Adrenal gland (tissue), 9 donors: ENCODE measurements at regions not wholly inside any gene's neighbourhood (a gene's known extent, or its start where the extent isn't known, plus 50 kb on each side); places are given as distances from the start of the nearest gene placed in this dataset.
"Not testable (repeated sequence)": the region's sequence is repeated elsewhere in the genome, so short reads cannot be mapped to it uniquely, and the experiment has no call there.

Experiments used
- DNase-seq, 7 donors: peaks; one replicate each; pipeline ENCODE4 v3.0.0-alpha.2; 2019 to 2020
- H3K27ac ChIP-seq, 5 donors: fragments of 200-600 bp; sonication (generic) in 4 of 5; 1 replicate in 3 of 5; 2 replicates in 2 of 5; pipeline versions ENCODE4 v1.5.1 to v1.8.0; 2016 to 2020; ENCODE audit warnings: mild to moderate bottlenecking in 1 of 5
- H3K27me3 ChIP-seq: fragments of 200-600 bp; 2 replicates; pipeline ENCODE4 v1.8.0; 2021
- H3K36me3 ChIP-seq, 2 donors: fragments of 200-600 bp; replicated peaks in 1 of 2; 1 replicate in 1 of 2; 2 replicates in 1 of 2; pipeline versions ENCODE4 v1.5.1 to v1.8.0; 2018 to 2022
- H3K4me1 ChIP-seq, 2 donors: fragments of 200-600 bp; replicated peaks in 1 of 2; 1 replicate in 1 of 2; 2 replicates in 1 of 2; pipeline versions ENCODE4 v1.5.1 to v1.8.0; 2018 to 2021
- H3K4me3 ChIP-seq, 4 donors: fragments of 200-600 bp; sonication (generic) in 3 of 4; one replicate each; pipeline ENCODE4 v1.5.1; 2016 to 2018
- H3K9me3 ChIP-seq, 3 donors: fragments of 200-600 bp; sonication (generic) in 1 of 3; replicated peaks in 1 of 3; 1 replicate in 2 of 3; 2 replicates in 1 of 3; pipeline versions ENCODE4 v1.5.1 to v1.8.0; 2016 to 2021
- POLR2A ChIP-seq, 2 donors: fragments of 450-650 bp; IDR thresholded peaks; one replicate each; pipeline ENCODE4 v1.6.1; 2017; ENCODE audit warnings: antibody characterized with exemption in 2 of 2, mild to moderate bottlenecking in 2 of 2, moderate library complexity in 1 of 2
- WGBS, 4 donors: extraction: QIAGEN DNeasy Blood & Tissue Kit in 2 of 4; methylation state at CpG; one replicate each; pipeline versions ENCODE4 v1.1.5 to v1.1.7; 2013 to 2017; 5-methylcytosine and 5-hydroxymethylcytosine counted together
- intact Hi-C, 2 donors: fragments of 100-400 bp; cut with DNase I; formaldehyde crosslinking; loops; one replicate each; pipeline versions ENCODE4 v1.14.1 to v1.15.0; 2022 to 2023
- TF ChIP-seq, protein P1 (sequence below), 6 experiments: fragments of 450-650 bp in 4 of 6; fragments of 200-600 bp in 2 of 6; sonication (generic) in 1 of 6; IDR thresholded peaks; 1 replicate in 5 of 6; 2 replicates in 1 of 6; pipeline versions ENCODE4 v1.5.1 to v1.8.0; 2016 to 2021; ENCODE audit warnings: antibody characterized with exemption in 6 of 6, mild to moderate bottlenecking in 2 of 6, moderate library complexity in 1 of 6
- donor health status: healthy with polysubstance abuse.
- donor health status: Bipolar disorder and iron deficiency.
- donor health status: DM: yes; HTN: yes; CAD: no.
- donor health status: DM: no; HTN: no; CAD: no.
- donor health status: DM: no; HTN: no; CAD: no.

DNA sequence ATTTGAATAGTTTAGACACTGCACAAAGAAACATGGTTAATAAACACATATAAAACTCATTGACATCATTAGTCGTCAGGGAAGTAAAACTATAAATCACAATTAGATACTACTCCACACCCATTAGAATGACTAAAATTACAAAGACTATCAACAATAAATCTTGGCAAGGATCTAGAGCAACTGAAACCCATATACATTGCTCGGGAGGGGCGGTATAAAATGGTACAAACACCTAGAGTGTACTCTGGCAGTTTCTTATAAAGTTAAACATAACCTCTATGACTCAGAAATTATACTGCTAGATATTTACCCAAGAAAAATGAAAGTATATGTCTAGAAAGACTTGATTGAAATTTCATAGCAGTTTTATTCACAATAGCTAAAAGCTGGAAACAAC, 434.2 kb downstream of the RWDD3 start:
- WGBS, 4 donors: 68 to 74% (median 69%) methylated on average over 3 of the region's 3 CpGs
- H3K4me1 ChIP-seq: no peaks in the 10 kb centered on the region
- no peak for DNase-seq
- intact Hi-C loops: no loop called here
- H3K36me3 ChIP-seq: no peaks in the 10 kb centered on the region
- no peak overlapping the region for H3K4me3 ChIP-seq
- H3K27ac ChIP-seq: no peak overlapping the region
- H3K27me3 ChIP-seq: no peaks in the 10 kb centered on the region
- H3K9me3 ChIP-seq: no peaks in the 10 kb centered on the region
- TF ChIP-seq, protein P1, sequence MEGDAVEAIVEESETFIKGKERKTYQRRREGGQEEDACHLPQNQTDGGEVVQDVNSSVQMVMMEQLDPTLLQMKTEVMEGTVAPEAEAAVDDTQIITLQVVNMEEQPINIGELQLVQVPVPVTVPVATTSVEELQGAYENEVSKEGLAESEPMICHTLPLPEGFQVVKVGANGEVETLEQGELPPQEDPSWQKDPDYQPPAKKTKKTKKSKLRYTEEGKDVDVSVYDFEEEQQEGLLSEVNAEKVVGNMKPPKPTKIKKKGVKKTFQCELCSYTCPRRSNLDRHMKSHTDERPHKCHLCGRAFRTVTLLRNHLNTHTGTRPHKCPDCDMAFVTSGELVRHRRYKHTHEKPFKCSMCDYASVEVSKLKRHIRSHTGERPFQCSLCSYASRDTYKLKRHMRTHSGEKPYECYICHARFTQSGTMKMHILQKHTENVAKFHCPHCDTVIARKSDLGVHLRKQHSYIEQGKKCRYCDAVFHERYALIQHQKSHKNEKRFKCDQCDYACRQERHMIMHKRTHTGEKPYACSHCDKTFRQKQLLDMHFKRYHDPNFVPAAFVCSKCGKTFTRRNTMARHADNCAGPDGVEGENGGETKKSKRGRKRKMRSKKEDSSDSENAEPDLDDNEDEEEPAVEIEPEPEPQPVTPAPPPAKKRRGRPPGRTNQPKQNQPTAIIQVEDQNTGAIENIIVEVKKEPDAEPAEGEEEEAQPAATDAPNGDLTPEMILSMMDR (IDR thresholded peaks at IDR 0.05): no peak
- no peak for TF ChIP-seq POLR2A (IDR thresholded peaks at IDR 0.05)

DNA sequence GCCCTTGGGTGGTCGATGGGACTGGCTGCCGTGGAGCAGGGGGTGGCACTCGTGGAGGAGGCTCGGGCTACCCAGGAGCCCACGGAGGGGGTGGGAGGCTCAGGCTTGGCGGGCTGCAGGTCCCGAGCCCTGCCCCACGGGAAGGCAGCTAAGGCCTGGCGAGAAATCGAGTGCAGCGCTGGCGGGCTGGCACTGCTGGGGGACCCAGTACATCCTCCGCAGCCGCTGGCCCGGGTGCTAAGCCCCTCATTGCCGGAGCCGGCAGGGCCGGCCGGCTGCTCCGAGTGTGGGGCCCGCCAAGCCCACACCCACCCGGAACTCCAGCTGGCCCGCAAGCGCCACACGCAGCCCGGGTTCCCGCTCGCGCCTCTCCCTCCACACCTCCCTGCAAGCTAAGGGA, 435.6 kb downstream of the RWDD3 start:
- intact Hi-C loops: not testable (repeated sequence)

DNA sequence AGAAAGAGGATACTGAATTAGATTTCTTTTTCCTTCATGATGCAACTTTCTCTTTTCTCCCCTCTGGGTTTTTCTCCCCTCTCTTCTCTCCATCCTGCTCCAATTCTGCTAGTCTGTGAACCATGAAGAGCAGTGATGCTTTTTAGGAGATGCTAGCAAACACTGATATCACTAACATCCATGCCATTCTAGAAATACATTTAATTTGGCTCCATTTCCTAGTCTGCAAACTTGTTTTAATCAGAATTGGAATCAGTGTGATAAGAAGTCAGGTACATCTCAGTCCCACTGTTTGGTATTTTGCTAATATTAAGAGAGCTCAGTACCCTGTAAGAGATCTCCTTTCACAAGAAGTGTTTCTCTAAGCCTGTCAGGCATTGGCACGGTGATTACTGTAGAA, 437.1 kb downstream of the RWDD3 start:
- intact Hi-C loops: no loop called here
- no peak overlapping the region for H3K27ac ChIP-seq
- H3K9me3 ChIP-seq: no peaks in the 10 kb centered on the region
- no peak overlapping the region for H3K4me3 ChIP-seq
- 64 to 83% (median 73%) methylated on average over 1 of the region's 1 CpG for WGBS, 4 donors
- H3K4me1 ChIP-seq: no peaks in the 10 kb centered on the region
- DNase-seq: no peak
- H3K27me3 ChIP-seq: no peaks in the 10 kb centered on the region
- H3K36me3 ChIP-seq: no peaks in the 10 kb centered on the region
- TF ChIP-seq, protein P1 (IDR thresholded peaks at IDR 0.05): no peak
- no peak for TF ChIP-seq POLR2A (IDR thresholded peaks at IDR 0.05)

More for the DNA sequence above, 435.6 kb downstream of the RWDD3 start:
- DNase-seq, H3K27ac ChIP-seq, H3K27me3 ChIP-seq, H3K4me3 ChIP-seq, H3K36me3 ChIP-seq, H3K9me3 ChIP-seq, H3K4me1 ChIP-seq: not testable (repeated sequence)
- 91 to 96% (median 95%) methylated on average over 10 to 29 of the region's 29 CpGs for WGBS, 4 donors

DNA sequence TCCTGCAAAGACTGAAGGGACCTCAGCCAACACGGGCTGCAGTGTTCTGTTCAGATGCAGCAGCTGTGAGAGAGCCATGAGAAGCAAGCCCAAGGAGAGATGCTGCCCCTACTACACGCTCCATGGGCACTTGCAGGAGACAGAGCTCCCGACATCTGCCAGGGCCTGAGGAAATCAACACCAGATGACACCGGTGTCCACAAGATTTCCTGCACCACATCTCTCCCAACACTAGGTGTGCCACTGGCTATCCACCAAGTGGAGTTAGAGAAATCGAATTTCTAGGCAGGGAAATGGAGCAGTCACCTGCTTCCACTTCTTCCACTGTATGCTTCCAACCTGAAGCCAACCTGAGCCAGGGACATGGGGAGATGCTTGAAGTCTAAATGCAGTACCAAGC, 445.3 kb downstream of the RWDD3 start:
- WGBS, 4 donors: 58 to 72% (median 69%) methylated on average over 5 of the region's 5 CpGs
- Histone ChIP-seq H3K9me3 (no peaks in the 10 kb centered on the region), H3K36me3 (no peaks in the 10 kb centered on the region), H3K4me1 (no peaks in the 10 kb centered on the region), H3K27ac (no peak overlapping the region), H3K4me3 (no peak overlapping the region), H3K27me3 (no peaks in the 10 kb centered on the region)
- TF ChIP-seq, protein P1 (IDR thresholded peaks at IDR 0.05): no peak
- TF ChIP-seq POLR2A (IDR thresholded peaks at IDR 0.05): no peak
- DNase-seq: no peak
- intact Hi-C loops: no loop called here

DNA sequence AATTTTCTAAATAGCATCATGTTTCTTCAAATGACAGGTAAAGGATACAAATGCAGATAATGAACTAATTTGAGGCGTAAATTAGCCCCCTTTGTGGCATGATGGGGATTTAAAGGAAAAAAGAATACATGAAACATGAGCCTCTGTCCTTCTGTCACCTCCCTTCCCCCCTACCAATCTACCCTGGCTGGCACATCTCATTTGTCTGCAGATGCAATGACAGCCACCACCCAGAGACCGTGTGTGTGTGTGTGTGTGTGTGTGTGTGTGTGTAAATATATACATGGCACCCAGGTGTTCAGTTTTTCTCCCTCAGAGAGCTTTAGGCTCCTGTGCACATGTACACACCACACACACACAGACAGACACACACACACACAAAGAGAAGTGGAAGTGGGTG, 451.1 kb downstream of the RWDD3 start:
- intact Hi-C loops: no loop called here
- no peak for TF ChIP-seq POLR2A (IDR thresholded peaks at IDR 0.05)
- TF ChIP-seq, protein P1 (IDR thresholded peaks at IDR 0.05): no peak
- Histone ChIP-seq H3K9me3 (no peaks in the 10 kb centered on the region), H3K27ac (no peak overlapping the region), H3K36me3 (no peaks in the 10 kb centered on the region), H3K4me1 (no peaks in the 10 kb centered on the region), H3K27me3 (no peaks in the 10 kb centered on the region), H3K4me3 (no peak overlapping the region)
- no peak for DNase-seq
- 17 to 44% (median 21%) methylated on average over 2 of the region's 2 CpGs for WGBS, 4 donors
